MCF 10A (cell line): ENCODE measurements at regions not wholly inside any gene's neighbourhood (a gene's known extent, or its start where the extent isn't known, plus 50 kb on each side); places are given as distances from the start of the nearest gene placed in this dataset.

ENCODE experiments used
- BruUV-seq: library from RNA; stranded (reverse); fragments of 400-500 nt; replicated peaks from 2 replicates; lab custom pipeline; 2021; lab: Mats Ljungman, UMichigan
- CTCF ChIA-PET: fragments of 300-600 bp; sonication (Branson Sonifier 250); formaldehyde crosslinking; extraction: SDS; loops from one replicate; lab custom pipeline; 2021; ENCODE audit warnings: antibody characterized with exemption, inconsistent platforms; lab: Yijun Ruan, JAX
- POLR2A ChIA-PET: fragments of 300-600, 350-650 bp; sonication (Branson Sonifier 250); formaldehyde crosslinking; extraction: SDS; loops from one replicate; lab custom pipeline; 2020; ENCODE audit warnings: antibody characterized with exemption, inconsistent platforms; lab: Yijun Ruan, JAX
- DNase-seq: peaks from one replicate; pipeline ENCODE4 v3.0.0-alpha.2; 2018; ENCODE audit not compliant: unreplicated experiment
- H3K27ac Mint-ChIP-seq: one replicate; pipeline ENCODE4 v1.8.0; 2022; ENCODE audit warnings: mild to moderate bottlenecking, low read depth, mixed read lengths; ENCODE audit not compliant: unreplicated experiment
- H3K27me3 Mint-ChIP-seq: one replicate; pipeline ENCODE4 v1.8.0; 2022; ENCODE audit warnings: mixed read lengths; ENCODE audit not compliant: insufficient read depth, unreplicated experiment
- H3K36me3 Mint-ChIP-seq: one replicate; pipeline ENCODE4 v1.8.0; 2022; ENCODE audit warnings: mild to moderate bottlenecking, moderate library complexity, mixed read lengths; ENCODE audit not compliant: insufficient read depth, unreplicated experiment
- H3K4me1 Mint-ChIP-seq: one replicate; pipeline ENCODE4 v1.8.0; 2022; ENCODE audit warnings: mixed read lengths; ENCODE audit not compliant: insufficient read depth, unreplicated experiment
- H3K4me3 Mint-ChIP-seq: one replicate; pipeline ENCODE4 v1.8.0; 2022; ENCODE audit warnings: mild to moderate bottlenecking, moderate library complexity, mixed read lengths; ENCODE audit not compliant: unreplicated experiment
- H3K9me3 Mint-ChIP-seq: one replicate; pipeline ENCODE4 v1.8.0; 2022; ENCODE audit warnings: mixed read lengths; ENCODE audit not compliant: unreplicated experiment
- CTCF ChIP-seq: fragments of 200-600 bp; IDR thresholded peaks from one replicate; pipeline ENCODE4 v1.8.0; 2022; ENCODE audit warnings: antibody characterized with exemption, mild to moderate bottlenecking; ENCODE audit not compliant: unreplicated experiment
- intact Hi-C: fragments of 100-400 bp; cut with micrococcal nuclease; formaldehyde crosslinking; loops from 2 replicates; pipeline ENCODE4 v1.14.1; 2022

DNA sequence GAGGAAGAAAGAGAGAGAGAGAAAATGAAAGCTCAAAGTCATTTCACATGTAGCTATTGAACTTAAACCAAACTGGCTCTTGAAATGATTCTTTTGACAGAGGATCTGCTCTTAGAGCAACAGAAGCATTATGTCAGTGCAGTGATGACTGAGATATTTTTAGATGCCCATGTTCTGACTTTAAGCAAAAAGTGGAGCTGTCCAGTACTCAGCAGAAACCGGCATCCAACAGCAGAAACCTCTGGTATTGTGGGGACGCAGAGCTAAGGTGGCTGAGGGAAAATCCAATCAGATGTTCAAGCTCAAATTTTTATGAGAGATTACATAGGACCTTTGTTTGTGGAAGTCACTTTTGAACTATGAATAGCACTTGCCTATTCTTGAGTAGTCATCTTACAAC is 69.8 kb upstream of the ANKFN1 start:
- BruUV-seq = no TSS peak
- Mint-ChIP-seq H3K36me3 (no peaks in the 10 kb centered on the region), H3K27me3 (no peaks in the 10 kb centered on the region), H3K4me3 (no peak overlapping the region), H3K9me3 (peaks cover under 1% of the 10 kb centered on the region), H3K4me1 (no peaks in the 10 kb centered on the region), H3K27ac (no peak overlapping the region)
- DNase-seq = no peak
- TF ChIP-seq CTCF = no peak
- ChIA-PET POLR2A (no interaction called here), CTCF (no interaction called here)
- intact Hi-C loops = no loop called here

DNA sequence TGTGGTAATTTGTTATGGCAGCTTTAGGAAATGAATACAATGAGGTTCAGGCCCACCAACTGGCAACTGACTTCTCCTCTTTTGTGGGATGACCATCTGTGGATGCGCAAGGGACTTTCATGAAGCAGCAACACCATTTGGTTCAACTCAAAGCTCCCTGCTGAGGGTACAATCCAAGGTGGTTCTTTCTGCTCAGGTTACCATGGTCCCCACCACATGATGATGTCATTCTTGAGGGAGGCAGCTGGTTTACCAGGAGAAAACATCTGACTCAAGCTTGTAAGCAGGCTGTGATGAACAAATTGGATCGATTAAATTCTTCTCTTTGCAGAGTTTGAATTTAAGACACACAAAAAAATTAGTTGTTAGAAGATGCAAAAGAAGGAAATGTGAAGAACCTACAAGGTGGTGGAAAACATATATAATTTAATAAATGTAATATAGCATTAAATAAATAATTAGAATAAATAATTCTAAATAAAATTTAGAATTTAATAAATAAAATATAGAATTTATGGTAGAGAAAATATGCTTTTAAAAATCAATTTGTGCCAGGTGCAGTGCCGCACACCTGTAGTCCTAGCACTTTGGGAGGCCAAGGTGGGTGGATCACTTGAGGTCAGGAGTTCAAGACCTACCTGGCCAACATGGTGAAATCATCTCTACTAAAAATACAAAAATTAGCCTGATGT is 67.6 kb upstream of the ANKFN1 start:
- Mint-ChIP-seq H3K27me3 (no peaks in the 10 kb centered on the region), H3K27ac (no peak overlapping the region), H3K4me1 (no peaks in the 10 kb centered on the region), H3K4me3 (no peak overlapping the region), H3K9me3 (no peaks in the 10 kb centered on the region), H3K36me3 (no peaks in the 10 kb centered on the region)
- DNase-seq = no peak
- TF ChIP-seq CTCF = no peak
- BruUV-seq = no TSS peak
- ChIA-PET POLR2A (no interaction called here), CTCF (interaction anchor here (0.6 kb wide), 1 partner anchor 41 kb away, joined by 4 read pairs; no protein-coding TSS in a partner anchor)
- intact Hi-C loops = no loop called here

- intact Hi-C loops = no loop called here
- CTCF ChIA-PET = no interaction called here
- Mint-ChIP-seq H3K27ac (no peak overlapping the region), H3K9me3 (no peaks in the 10 kb centered on the region), H3K36me3 (no peaks in the 10 kb centered on the region), H3K4me1 (no peaks in the 10 kb centered on the region), H3K4me3 (no peak overlapping the region), H3K27me3 (no peaks in the 10 kb centered on the region)
- POLR2A ChIA-PET = no interaction called here
- BruUV-seq = no TSS peak
- TF ChIP-seq CTCF = no peak
- no peak for DNase-seq
These were observed 66.1 kb upstream of the ANKFN1 start for GRCh38 chr17:56087199-56087598.

GRCh38 chr17:56096026-56096810 is 57.1 kb upstream of the ANKFN1 start:
- intact Hi-C loops = no loop called here
- CTCF ChIA-PET = interaction anchor here (1.4 kb wide), 1 partner anchor 11 kb away, joined by 5 read pairs; no protein-coding TSS in a partner anchor
- Mint-ChIP-seq H3K36me3 (no peaks in the 10 kb centered on the region), H3K27me3 (no peaks in the 10 kb centered on the region), H3K4me3 (no peak overlapping the region), H3K4me1 (peaks cover 8% of the 10 kb centered on the region), H3K9me3 (no peaks in the 10 kb centered on the region), H3K27ac (no peak overlapping the region)
- no peak for TF ChIP-seq CTCF
- DNase-seq = no peak
- no TSS peak for BruUV-seq
- POLR2A ChIA-PET = no interaction called here
